ENCODE measurements at regions not wholly inside any gene's neighbourhood (a gene's known extent, or its start where the extent isn't known, plus 50 kb on each side); places are given as distances from the start of the nearest gene placed in this dataset.

GRCh38 chr2:58560531-58560930 lies 319.4 kb upstream of the FANCL start:
- intact Hi-C loops (cut with DNase I) = no loop called here
- no peak for ATAC-seq

GRCh38 chr2:58558881-58559280 lies 317.8 kb upstream of the FANCL start:
- H3K27me3 ChIP-seq (ENCODE audit: low read depth) = no peaks in the 10 kb centered on the region
- H3K27ac ChIP-seq = no peak overlapping the region
- H3K9me3 ChIP-seq = no peaks in the 10 kb centered on the region
- no peaks in the 10 kb centered on the region for H3K4me1 ChIP-seq
- DNase-seq (no peak), ATAC-seq (no peak)
- no peak for TF ChIP-seq CTCF (IDR thresholded peaks at IDR 0.05)
- intact Hi-C loops (cut with DNase I) = no loop called here
- H3K36me3 ChIP-seq = no peaks in the 10 kb centered on the region
- H3K4me3 ChIP-seq = no peak overlapping the region

More at GRCh38 chr2:58560531-58560930, 319.4 kb upstream of the FANCL start:
- no peak for DNase-seq
- Histone ChIP-seq H3K4me1 (no peaks in the 10 kb centered on the region), H3K9me3 (no peaks in the 10 kb centered on the region), H3K27ac (no peak overlapping the region), H3K27me3 (ENCODE audit: low read depth) (no peaks in the 10 kb centered on the region), H3K36me3 (no peaks in the 10 kb centered on the region), H3K4me3 (no peak overlapping the region)
- no peak for TF ChIP-seq CTCF (IDR thresholded peaks at IDR 0.05)

- intact Hi-C loops (cut with DNase I) = no loop called here
- H3K4me3 ChIP-seq = no peak overlapping the region
- no peak overlapping the region for H3K27ac ChIP-seq
- ATAC-seq (no peak), DNase-seq (no peak)
- H3K36me3 ChIP-seq = no peaks in the 10 kb centered on the region
- TF ChIP-seq CTCF (IDR thresholded peaks at IDR 0.05) = no peak
- H3K9me3 ChIP-seq = no peaks in the 10 kb centered on the region
- H3K27me3 ChIP-seq (ENCODE audit: low read depth) = no peaks in the 10 kb centered on the region
- no peaks in the 10 kb centered on the region for H3K4me1 ChIP-seq
These were observed 316.1 kb upstream of the FANCL start for GRCh38 chr2:58557176-58557575.

- intact Hi-C loops (cut with DNase I) = no loop called here
- no peak for ATAC-seq
- TF ChIP-seq CTCF (IDR thresholded peaks at IDR 0.05) = no peak
- H3K4me1 ChIP-seq = no peaks in the 10 kb centered on the region
- no peaks in the 10 kb centered on the region for H3K36me3 ChIP-seq
- no peak overlapping the region for H3K4me3 ChIP-seq
- H3K27ac ChIP-seq = no peak overlapping the region
- no peaks in the 10 kb centered on the region for H3K9me3 ChIP-seq
- DNase-seq = no peak
- H3K27me3 ChIP-seq (ENCODE audit: low read depth) = no peaks in the 10 kb centered on the region
These were observed 312.8 kb upstream of the FANCL start for GRCh38 chr2:58553937-58554336.

GRCh38 chr2:58553522-58553921 lies 312.4 kb upstream of the FANCL start:
- intact Hi-C loops (cut with DNase I) = no loop called here
- H3K27ac ChIP-seq = no peak overlapping the region
- ATAC-seq = no peak
- H3K36me3 ChIP-seq = no peaks in the 10 kb centered on the region
- no peaks in the 10 kb centered on the region for H3K9me3 ChIP-seq
- H3K27me3 ChIP-seq (ENCODE audit: low read depth) = no peaks in the 10 kb centered on the region
- no peaks in the 10 kb centered on the region for H3K4me1 ChIP-seq
- H3K4me3 ChIP-seq = no peak overlapping the region
- no peak for TF ChIP-seq CTCF (IDR thresholded peaks at IDR 0.05)
- DNase-seq = no peak
